Suprapubic skin (tissue), 4 donors: ENCODE measurements at regions not wholly inside any gene's neighbourhood (a gene's known extent, or its start where the extent isn't known, plus 50 kb on each side); places are given as distances from the start of the nearest gene placed in this dataset.

Experiments
- DNase-seq, 2 donors: peaks; one replicate each; pipeline ENCODE4 v3.0.0-alpha.2; 2019; ENCODE audit warnings: low spot score in 2 of 2
- H3K27ac ChIP-seq: fragments of 200-600 bp; sonication (generic); one replicate; pipeline ENCODE4 v1.5.1; 2019
- H3K27me3 ChIP-seq: fragments of 200-600 bp; sonication (generic); one replicate; pipeline ENCODE4 v1.5.1; 2019
- H3K36me3 ChIP-seq: fragments of 200-600 bp; sonication (generic); one replicate; pipeline ENCODE4 v1.5.1; 2019
- H3K4me1 ChIP-seq: fragments of 200-600 bp; sonication (generic); one replicate; pipeline ENCODE4 v1.5.1; 2019
- H3K4me3 ChIP-seq: fragments of 200-600 bp; sonication (generic); one replicate; pipeline ENCODE4 v1.5.1; 2019; ENCODE audit warnings: mild to moderate bottlenecking
- H3K9me3 ChIP-seq: fragments of 200-600 bp; sonication (generic); one replicate; pipeline ENCODE4 v1.5.1; 2019
- CTCF ChIP-seq, 2 donors: fragments of 200-600 bp in 1 of 2; fragments of 450-650 bp in 1 of 2; sonication (generic) in 1 of 2; IDR thresholded peaks; one replicate each; pipeline ENCODE4 v1.5.1; 2016 to 2019; ENCODE audit warnings: antibody characterized with exemption in 2 of 2, mild to moderate bottlenecking in 1 of 2, moderate library complexity in 1 of 2
- EP300 ChIP-seq: sonication (generic); formaldehyde crosslinking; IDR thresholded peaks from one replicate; pipeline ENCODE4 v1.6.1; 2017; ENCODE audit warnings: antibody characterized with exemption
- POLR2A ChIP-seq, 2 donors: fragments of 450-650 bp; IDR thresholded peaks; one replicate each; pipeline ENCODE4 v1.6.1; 2017; ENCODE audit warnings: antibody characterized with exemption in 2 of 2, mild to moderate bottlenecking in 2 of 2, moderate library complexity in 2 of 2
- POLR2AphosphoS5 ChIP-seq, 3 donors: sonication (generic); formaldehyde crosslinking; IDR thresholded peaks; one replicate each; pipeline ENCODE4 v1.6.1; 2017; ENCODE audit warnings: antibody characterized with exemption in 3 of 3
- WGBS: methylation state at CpG from one replicate; pipeline ENCODE4 v1.1.5; 2018; 5-methylcytosine and 5-hydroxymethylcytosine counted together

DNA sequence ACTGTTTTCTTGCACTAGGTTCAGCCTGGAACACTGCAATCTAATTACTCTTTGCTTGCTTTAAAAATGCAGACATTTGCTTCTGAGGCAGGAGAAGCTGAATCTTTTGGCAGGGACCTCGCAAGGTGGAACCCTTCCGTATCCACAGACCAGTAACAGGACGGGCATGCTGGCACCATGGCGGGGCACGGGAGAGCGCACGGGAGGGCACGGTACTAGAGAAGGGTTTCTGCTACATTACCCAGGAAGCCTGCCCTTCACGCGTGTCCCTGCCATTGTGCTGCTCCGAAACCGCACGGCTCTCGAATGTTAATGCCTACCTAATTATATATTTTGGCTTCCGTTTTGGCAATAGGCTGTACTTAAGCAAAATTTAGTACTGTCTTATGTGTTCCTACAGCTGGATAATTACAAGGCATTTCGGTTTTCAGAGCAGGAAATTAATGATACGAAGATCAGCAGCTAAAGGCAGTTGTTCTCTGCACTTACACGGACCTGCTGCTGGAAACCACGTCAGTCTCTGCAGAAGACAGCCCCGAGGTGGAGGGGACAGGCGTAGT, 430.4 kb downstream of the IRS2 start:
- Histone ChIP-seq H3K9me3 (no peaks in the 10 kb centered on the region), H3K4me1 (no peaks in the 10 kb centered on the region), H3K36me3 (no peaks in the 10 kb centered on the region), H3K4me3 (no peak overlapping the region), H3K27me3 (no peaks in the 10 kb centered on the region), H3K27ac (no peak overlapping the region)
- no peak for TF ChIP-seq POLR2AphosphoS5 (IDR thresholded peaks at IDR 0.05)
- TF ChIP-seq EP300 = no peak
- no peak for DNase-seq
- 87% methylated on average over 21 of the region's 21 CpGs for WGBS

DNA sequence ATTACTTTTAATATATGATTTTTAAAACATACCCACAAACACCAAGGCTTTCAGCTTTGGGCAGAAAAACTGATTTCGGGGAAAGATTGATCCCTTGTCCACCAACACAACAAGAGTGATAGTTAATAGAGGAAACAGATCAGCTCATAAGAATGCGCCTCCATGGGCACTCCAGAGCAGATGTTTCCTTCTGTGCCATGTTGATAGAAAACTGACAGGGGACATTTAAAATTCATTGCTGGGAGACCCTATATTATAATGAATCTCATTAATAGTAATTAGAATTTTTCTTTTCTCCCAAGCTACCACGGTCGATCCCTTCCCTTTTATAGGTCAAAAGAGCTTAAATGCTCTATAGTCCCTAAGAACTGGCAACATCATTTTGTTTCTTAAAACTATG, 431.2 kb downstream of the IRS2 start:
- Histone ChIP-seq H3K27ac (no peak overlapping the region), H3K9me3 (no peaks in the 10 kb centered on the region), H3K4me1 (no peaks in the 10 kb centered on the region), H3K36me3 (no peaks in the 10 kb centered on the region), H3K4me3 (no peak overlapping the region), H3K27me3 (no peaks in the 10 kb centered on the region)
- no peak for DNase-seq
- WGBS = 78% methylated on average over 4 of the region's 4 CpGs
- TF ChIP-seq POLR2A (IDR thresholded peaks at IDR 0.05) (no peak), POLR2AphosphoS5 (IDR thresholded peaks at IDR 0.05) (no peak), CTCF (IDR thresholded peaks at IDR 0.05) (no peak), EP300 (no peak)

- no peaks in the 10 kb centered on the region for H3K4me1 ChIP-seq
- H3K4me3 ChIP-seq = no peak overlapping the region
- no peak overlapping the region for H3K27ac ChIP-seq
- no peaks in the 10 kb centered on the region for H3K36me3 ChIP-seq
- WGBS = 93% methylated on average over 1 of the region's 1 CpG
- H3K9me3 ChIP-seq = no peaks in the 10 kb centered on the region
- no peak for TF ChIP-seq POLR2AphosphoS5 (IDR thresholded peaks at IDR 0.05)
- H3K27me3 ChIP-seq = no peaks in the 10 kb centered on the region
- DNase-seq = no peak
Observed at GRCh38 chr13:109351236-109351635, 435.1 kb downstream of the IRS2 start.

DNA sequence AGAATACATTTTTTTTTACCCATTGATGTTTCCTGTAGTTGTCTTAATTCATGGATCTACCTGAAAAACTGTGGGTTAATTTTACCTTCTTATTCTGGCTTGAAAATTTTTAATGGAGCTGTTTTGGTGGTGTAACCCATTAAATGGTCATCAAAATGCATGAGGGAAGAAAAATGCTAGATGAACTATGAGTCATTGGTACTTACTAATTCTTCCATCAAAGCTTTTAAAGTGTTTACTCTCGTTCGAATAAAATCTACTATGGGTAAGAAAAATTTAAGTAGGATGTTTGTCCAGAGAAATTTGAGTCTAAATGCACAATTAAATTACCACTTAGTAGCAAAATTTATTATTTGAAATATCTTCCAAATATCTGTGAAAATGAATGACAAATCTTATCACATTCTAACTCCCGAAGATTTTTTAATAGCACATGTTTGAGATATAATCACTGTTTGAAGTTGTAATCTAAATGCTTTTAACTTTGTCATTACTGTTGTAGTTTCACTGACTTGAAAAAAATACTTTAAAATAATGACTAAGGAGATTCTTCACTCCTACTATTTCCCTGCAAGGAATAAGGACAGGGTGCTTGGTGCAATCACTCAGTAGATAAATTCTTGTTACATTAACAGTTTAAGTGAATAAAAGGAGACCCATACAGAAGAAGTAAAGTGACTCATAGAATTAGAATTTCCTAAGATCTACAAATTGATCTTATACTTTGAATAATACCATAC, 437.7 kb downstream of the IRS2 start:
- Histone ChIP-seq H3K36me3 (no peaks in the 10 kb centered on the region), H3K27ac (no peak overlapping the region), H3K27me3 (peaks cover 4% of the 10 kb centered on the region), H3K9me3 (no peaks in the 10 kb centered on the region), H3K4me1 (no peaks in the 10 kb centered on the region), H3K4me3 (no peak overlapping the region)
- TF ChIP-seq POLR2A (IDR thresholded peaks at IDR 0.05) = no peak
- no peak for TF ChIP-seq EP300
- no peak for TF ChIP-seq CTCF (IDR thresholded peaks at IDR 0.05)
- TF ChIP-seq POLR2AphosphoS5 (IDR thresholded peaks at IDR 0.05) = no peak
- DNase-seq = no peak
- 57% methylated on average over 3 of the region's 3 CpGs for WGBS

GRCh38 chr13:109346060-109346459, 440.3 kb downstream of the IRS2 start:
- 89% methylated on average over 2 of the region's 2 CpGs for WGBS
- Histone ChIP-seq H3K27ac (no peak overlapping the region), H3K36me3 (no peaks in the 10 kb centered on the region), H3K4me3 (no peak overlapping the region), H3K27me3 (peaks cover 4% of the 10 kb centered on the region), H3K4me1 (no peaks in the 10 kb centered on the region), H3K9me3 (no peaks in the 10 kb centered on the region)
- no peak for TF ChIP-seq EP300
- no peak for TF ChIP-seq POLR2AphosphoS5 (IDR thresholded peaks at IDR 0.05)
- TF ChIP-seq CTCF (IDR thresholded peaks at IDR 0.05) = no peak
- no peak for TF ChIP-seq POLR2A (IDR thresholded peaks at IDR 0.05)
- no peak for DNase-seq

DNA sequence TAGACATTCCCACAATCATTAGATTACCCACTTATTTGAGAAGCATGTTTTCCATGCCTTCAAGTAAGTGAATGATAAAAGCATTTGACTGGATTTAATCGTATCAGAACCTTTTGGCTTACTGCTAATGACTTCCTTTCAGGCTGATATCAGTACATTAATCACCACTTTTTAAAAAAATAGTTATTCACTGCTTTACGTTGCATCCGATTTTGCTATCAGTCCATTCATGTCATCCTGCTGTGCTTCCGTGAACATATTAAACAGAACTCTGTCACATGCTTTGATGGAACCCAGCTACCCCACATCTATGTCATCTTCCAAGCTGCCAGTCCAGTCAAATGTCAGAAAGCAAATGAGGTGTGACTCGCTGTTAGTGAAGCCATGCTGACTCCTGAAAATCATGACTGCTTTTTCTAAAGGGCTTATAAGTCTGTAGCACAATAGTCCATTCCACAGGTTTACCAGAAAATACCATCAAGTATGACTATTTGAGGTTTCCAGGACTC, 440.9 kb downstream of the IRS2 start:
- H3K27ac ChIP-seq = no peak overlapping the region
- TF ChIP-seq POLR2A (IDR thresholded peaks at IDR 0.05) (no peak), EP300 (no peak), CTCF (IDR thresholded peaks at IDR 0.05) (no peak), POLR2AphosphoS5 (IDR thresholded peaks at IDR 0.05) (no peak)
- 74% methylated on average over 5 of the region's 5 CpGs for WGBS
- H3K4me3 ChIP-seq = no peak overlapping the region
- H3K4me1 ChIP-seq = no peaks in the 10 kb centered on the region
- DNase-seq = no peak
- H3K27me3 ChIP-seq = peaks cover 4% of the 10 kb centered on the region
- H3K9me3 ChIP-seq = no peaks in the 10 kb centered on the region
- H3K36me3 ChIP-seq = no peaks in the 10 kb centered on the region
